NT2/D1 (cell line): ENCODE measurements at regions not wholly inside any gene's neighbourhood (a gene's known extent, or its start where the extent isn't known, plus 50 kb on each side); places are given as distances from the start of the nearest gene placed in this dataset.

ENCODE experiments used
- YY1 ChIP-seq: IDR thresholded peaks from 2 replicates; pipeline ENCODE4 v1.6.1; 2011; ENCODE audit not compliant: insufficient read length, insufficient read depth
- ZNF274 ChIP-seq: IDR thresholded peaks from 2 replicates; pipeline ENCODE4 v1.6.1; 2011; ENCODE audit warnings: mild to moderate bottlenecking, low read depth, low read length

- TF ChIP-seq ZNF274, result no peak
- TF ChIP-seq YY1, result no peak
Measured at GRCh38 chr12:131196220-131196619, 242.5 kb downstream of the ADGRD1 start.
